22Rv1 (cell line): ENCODE measurements at regions not wholly inside any gene's neighbourhood (a gene's known extent, or its start where the extent isn't known, plus 50 kb on each side); places are given as distances from the start of the nearest gene placed in this dataset.

ENCODE experiments used
- H3K27ac ChIP-seq: fragments of 450-650 bp; 2 replicates; pipeline ENCODE4 v1.5.1; 2017
- CTCF ChIP-seq: fragments of 450-650 bp; IDR thresholded peaks from 2 replicates; pipeline ENCODE4 v1.5.1; 2017; ENCODE audit warnings: mild to moderate bottlenecking
- ZFX ChIP-seq: fragments of 450-650 bp; IDR thresholded peaks from 2 replicates; pipeline ENCODE4 v1.6.1; 2017; ENCODE audit warnings: antibody characterized with exemption, borderline replicate concordance

DNA sequence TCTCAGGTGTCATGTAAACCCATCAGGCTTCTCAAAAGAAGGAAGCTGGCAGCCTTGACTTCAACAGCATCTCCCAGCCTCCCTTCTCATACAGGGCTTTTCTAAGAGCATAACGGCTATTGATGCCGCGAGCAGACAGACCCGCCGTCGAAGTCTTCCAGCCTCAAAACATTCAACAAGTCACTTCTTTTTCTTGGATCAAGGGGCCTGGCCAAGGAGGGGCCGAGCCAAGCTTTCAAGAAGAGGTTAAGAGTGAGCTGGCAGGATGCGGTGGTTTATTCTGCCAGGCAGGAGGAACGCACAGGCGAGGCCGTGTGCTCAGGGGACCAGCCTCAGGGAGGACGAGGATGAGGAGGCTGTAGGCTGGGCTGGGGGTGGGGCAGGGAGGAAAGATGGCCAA is 102.9 kb upstream of the RFLNA start:
- no peak overlapping the region for H3K27ac ChIP-seq
- TF ChIP-seq CTCF = no peak
- no peak for TF ChIP-seq ZFX

GRCh38 chr12:124194264-124194892 is 100.5 kb upstream of the RFLNA start:
- TF ChIP-seq CTCF (no peak), ZFX (no peak)
- no peak overlapping the region for H3K27ac ChIP-seq

- H3K27ac ChIP-seq = no peak overlapping the region
- TF ChIP-seq ZFX (no peak), CTCF (no peak)
Observed at GRCh38 chr12:124194893-124195566, 99.9 kb upstream of the RFLNA start.

GRCh38 chr12:124195567-124195942 is 99.3 kb upstream of the RFLNA start:
- TF ChIP-seq CTCF = no peak
- no peak for TF ChIP-seq ZFX
- no peak overlapping the region for H3K27ac ChIP-seq

- no peak overlapping the region for H3K27ac ChIP-seq
Observed at GRCh38 chr12:124196236-124196635, 98.7 kb upstream of the RFLNA start.

DNA sequence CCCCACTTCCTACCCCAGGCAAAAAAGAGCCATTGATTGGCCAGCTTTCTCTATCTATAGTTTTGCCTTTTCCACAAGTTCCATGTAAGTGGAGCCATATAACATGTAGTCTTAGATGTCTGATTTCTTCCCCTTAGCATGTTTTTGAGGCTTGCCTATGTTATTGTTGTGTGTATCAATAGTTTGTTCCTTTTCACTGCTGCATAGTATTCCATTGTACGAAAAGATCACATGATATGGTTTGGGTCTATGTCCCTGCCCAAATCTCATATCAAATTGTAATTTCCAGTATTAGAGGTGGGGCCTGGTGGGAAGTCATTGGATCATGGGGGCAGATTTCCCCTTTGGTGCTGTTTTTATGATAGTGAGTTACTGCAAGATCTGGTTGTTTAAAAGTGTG is 93.6 kb upstream of the RFLNA start:
- TF ChIP-seq CTCF = no peak
- TF ChIP-seq ZFX = no peak
- H3K27ac ChIP-seq = no peak overlapping the region

More at GRCh38 chr12:124196236-124196635, 98.7 kb upstream of the RFLNA start:
- TF ChIP-seq CTCF = no peak
- no peak for TF ChIP-seq ZFX

DNA sequence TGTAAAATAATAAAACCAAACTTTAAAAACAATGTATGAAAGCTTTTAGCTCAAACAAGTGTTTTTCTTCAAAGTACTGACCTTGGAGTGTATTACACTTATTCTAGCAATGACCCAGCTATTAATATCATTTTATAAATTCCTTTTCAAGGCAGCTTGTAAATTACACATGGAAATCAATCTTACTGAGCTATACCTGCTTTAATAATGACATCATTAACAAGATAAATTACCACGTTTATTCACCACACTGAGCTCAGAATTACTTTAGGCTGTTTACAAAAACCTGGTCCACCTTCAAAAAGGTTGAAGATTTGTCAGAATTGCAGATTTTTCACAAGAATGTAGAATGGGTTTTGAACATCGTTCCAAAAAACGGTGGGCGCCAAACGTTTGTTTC is 91.7 kb upstream of the RFLNA start:
- no peak for TF ChIP-seq ZFX
- no peak for TF ChIP-seq CTCF
- H3K27ac ChIP-seq = no peak overlapping the region
